KMS-11 (cell line): ENCODE measurements at regions not wholly inside any gene's neighbourhood (a gene's known extent, or its start where the extent isn't known, plus 50 kb on each side); places are given as distances from the start of the nearest gene placed in this dataset.
"Not testable (repeated sequence)": the region's sequence is repeated elsewhere in the genome, so short reads cannot be mapped to it uniquely, and the experiment has no call there.

ENCODE experiments used
- H2AFZ ChIP-seq: fragments of 200-600 bp; sonication (generic); 2 replicates; pipeline ENCODE4 v1.6.1; 2016; ENCODE audit warnings: antibody characterized with exemption, mixed run types, low read depth
- H3K27ac ChIP-seq: fragments of 200-600 bp; sonication (generic); 2 replicates; pipeline ENCODE4 v1.6.1; 2016; ENCODE audit warnings: mild to moderate bottlenecking, mixed run types
- H3K27me3 ChIP-seq: fragments of 200-600 bp; sonication (generic); 2 replicates; pipeline ENCODE4 v1.6.1; 2017; ENCODE audit warnings: mild to moderate bottlenecking, low read depth, mixed run types, moderate library complexity; ENCODE audit not compliant: insufficient read depth
- H3K36me3 ChIP-seq: fragments of 200-600 bp; sonication (generic); 2 replicates; pipeline ENCODE4 v1.6.1; 2017; ENCODE audit warnings: mild to moderate bottlenecking, mixed run types; ENCODE audit not compliant: insufficient read depth
- H3K4me1 ChIP-seq: fragments of 200-600 bp; sonication (generic); 2 replicates; pipeline ENCODE4 v1.6.1; 2016; ENCODE audit warnings: mild to moderate bottlenecking, low read depth, mixed run types; ENCODE audit not compliant: poor library complexity, severe bottlenecking
- H3K4me2 ChIP-seq: fragments of 200-600 bp; sonication (generic); 2 replicates; pipeline ENCODE4 v1.7.0; 2016; ENCODE audit warnings: mild to moderate bottlenecking, mixed run types
- H3K4me3 ChIP-seq: fragments of 200-600 bp; sonication (generic); IDR thresholded peaks from 2 replicates; pipeline ENCODE4 v1.6.1; 2017; ENCODE audit warnings: low read depth, low read length, mixed read lengths; ENCODE audit not compliant: insufficient read depth
- H3K79me2 ChIP-seq: fragments of 200-600 bp; sonication (generic); 2 replicates; pipeline ENCODE4 v1.6.1; 2016; ENCODE audit warnings: low read depth, mixed run types; ENCODE audit not compliant: insufficient read depth
- H3K9ac ChIP-seq: fragments of 200-600 bp; sonication (generic); 2 replicates; pipeline ENCODE4 v1.6.1; 2016; ENCODE audit warnings: mild to moderate bottlenecking, mixed run types
- H4K20me1 ChIP-seq: fragments of 200-600 bp; sonication (generic); 2 replicates; pipeline ENCODE4 v1.6.1; 2016; ENCODE audit warnings: mild to moderate bottlenecking, mixed run types; ENCODE audit not compliant: insufficient read depth
- TF ChIP-seq, protein P1 (sequence below): fragments of 200-600 bp; sonication (generic); conservative IDR thresholded peaks from 2 replicates; pipeline ENCODE4 v1.6.1; 2017; ENCODE audit warnings: low read depth, mild to moderate bottlenecking, antibody characterized with exemption, low read length, moderate library complexity, mixed read lengths

DNA sequence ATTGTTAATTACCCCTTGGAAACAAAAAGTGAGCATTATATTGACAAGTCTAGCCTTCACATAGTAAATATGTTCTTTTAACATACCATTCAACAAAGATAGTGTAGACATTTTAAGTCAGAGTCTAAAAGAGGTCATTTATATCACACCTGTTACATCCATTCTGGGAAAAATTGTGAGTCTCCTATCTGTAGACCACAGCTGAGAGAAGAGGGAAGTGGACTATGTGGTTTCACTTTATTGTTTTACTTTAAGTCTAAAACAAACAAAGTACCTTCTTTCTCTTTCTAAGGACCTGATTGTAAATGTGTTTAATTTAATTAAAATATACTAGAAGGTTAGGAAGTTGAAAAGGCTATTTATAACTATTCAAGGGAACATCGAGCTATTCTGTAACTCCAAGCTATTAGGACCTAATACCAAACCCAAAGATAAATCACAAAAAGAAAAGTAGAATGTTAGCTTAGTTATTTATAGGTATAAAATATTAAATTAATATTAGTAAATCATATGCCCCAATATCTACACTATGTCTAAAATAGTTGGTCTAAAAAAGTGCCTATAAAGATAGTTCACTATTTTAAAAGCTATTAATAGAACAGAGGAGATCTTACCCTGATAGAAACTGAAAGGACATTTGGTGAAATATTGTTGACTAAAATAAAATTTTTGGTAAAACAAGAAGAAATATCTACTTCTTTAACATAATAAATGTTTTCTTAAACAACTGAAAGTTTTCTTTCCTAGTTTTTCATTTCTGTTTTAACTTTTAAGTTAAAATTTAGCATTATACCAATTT is 134.9 kb downstream of the TMEM167A start:
- Histone ChIP-seq H3K4me1 (peaks cover 13% of the 10 kb centered on the region), H3K4me2 (peak overlapping the region; percentile 37)

DNA sequence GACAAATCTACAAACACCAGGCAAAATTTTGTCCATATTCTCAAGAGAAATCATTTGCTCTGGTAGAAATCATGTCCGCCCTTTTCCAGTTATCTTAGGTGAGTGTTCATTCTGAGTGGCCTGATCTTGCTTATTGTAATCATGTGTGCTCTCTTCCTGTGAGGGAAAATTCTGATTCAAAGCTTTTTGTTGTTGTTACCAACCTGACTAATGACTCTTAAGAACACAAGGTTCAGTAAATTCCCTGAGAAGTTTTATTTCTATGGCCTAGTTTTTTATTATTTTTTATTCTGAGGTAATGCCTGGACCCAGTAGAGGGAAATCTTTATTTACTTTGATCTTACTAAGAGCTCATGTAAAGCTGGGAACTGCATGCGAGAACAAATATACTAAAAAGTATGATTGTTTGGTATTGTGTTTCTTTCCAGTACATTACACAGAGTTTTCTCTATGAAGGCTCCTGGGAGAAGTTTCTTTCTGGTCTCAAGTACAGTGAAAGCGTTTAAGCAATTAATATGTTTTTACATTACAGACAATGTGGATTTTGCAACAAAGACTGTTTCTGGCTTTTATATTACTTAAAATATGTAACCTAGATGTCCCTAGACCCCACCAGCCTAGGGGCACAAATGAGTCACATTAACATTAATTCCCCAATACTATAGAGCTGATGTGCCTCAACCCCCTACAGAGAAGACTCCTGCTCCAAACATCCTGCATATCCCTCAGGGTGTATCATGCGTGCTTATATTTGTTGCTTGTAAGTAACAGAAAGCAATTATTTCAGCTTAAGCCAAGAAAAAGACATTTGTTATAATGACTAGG is 138.1 kb downstream of the TMEM167A start:
- Histone ChIP-seq H3K27me3 (no peaks in the 10 kb centered on the region), H3K4me2 (no peak overlapping the region), H2AFZ (no peak overlapping the region), H3K36me3 (no peaks in the 10 kb centered on the region; the same call in 1 of the 2 replicates), H3K27ac (no peak overlapping the region), H3K79me2 (no peaks in the 10 kb centered on the region), H4K20me1 (no peaks in the 10 kb centered on the region), H3K4me3 (no peak overlapping the region), H3K4me1 (peaks cover 13% of the 10 kb centered on the region), H3K9ac (no peak overlapping the region)
- TF ChIP-seq, protein P1, sequence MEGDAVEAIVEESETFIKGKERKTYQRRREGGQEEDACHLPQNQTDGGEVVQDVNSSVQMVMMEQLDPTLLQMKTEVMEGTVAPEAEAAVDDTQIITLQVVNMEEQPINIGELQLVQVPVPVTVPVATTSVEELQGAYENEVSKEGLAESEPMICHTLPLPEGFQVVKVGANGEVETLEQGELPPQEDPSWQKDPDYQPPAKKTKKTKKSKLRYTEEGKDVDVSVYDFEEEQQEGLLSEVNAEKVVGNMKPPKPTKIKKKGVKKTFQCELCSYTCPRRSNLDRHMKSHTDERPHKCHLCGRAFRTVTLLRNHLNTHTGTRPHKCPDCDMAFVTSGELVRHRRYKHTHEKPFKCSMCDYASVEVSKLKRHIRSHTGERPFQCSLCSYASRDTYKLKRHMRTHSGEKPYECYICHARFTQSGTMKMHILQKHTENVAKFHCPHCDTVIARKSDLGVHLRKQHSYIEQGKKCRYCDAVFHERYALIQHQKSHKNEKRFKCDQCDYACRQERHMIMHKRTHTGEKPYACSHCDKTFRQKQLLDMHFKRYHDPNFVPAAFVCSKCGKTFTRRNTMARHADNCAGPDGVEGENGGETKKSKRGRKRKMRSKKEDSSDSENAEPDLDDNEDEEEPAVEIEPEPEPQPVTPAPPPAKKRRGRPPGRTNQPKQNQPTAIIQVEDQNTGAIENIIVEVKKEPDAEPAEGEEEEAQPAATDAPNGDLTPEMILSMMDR, result no peak

More for the DNA sequence above, 134.9 kb downstream of the TMEM167A start:
- H4K20me1 ChIP-seq, result no peaks in the 10 kb centered on the region
- no peak overlapping the region for H3K9ac ChIP-seq
- no peaks in the 10 kb centered on the region for H3K27me3 ChIP-seq
- H3K36me3 ChIP-seq, result no peaks in the 10 kb centered on the region; the same call in 1 of the 2 replicates
- TF ChIP-seq, protein P1, result no peak
- H3K4me3 ChIP-seq, result no peak overlapping the region
- no peak overlapping the region for H3K27ac ChIP-seq
- no peaks in the 10 kb centered on the region for H3K79me2 ChIP-seq
- no peak overlapping the region for H2AFZ ChIP-seq

DNA sequence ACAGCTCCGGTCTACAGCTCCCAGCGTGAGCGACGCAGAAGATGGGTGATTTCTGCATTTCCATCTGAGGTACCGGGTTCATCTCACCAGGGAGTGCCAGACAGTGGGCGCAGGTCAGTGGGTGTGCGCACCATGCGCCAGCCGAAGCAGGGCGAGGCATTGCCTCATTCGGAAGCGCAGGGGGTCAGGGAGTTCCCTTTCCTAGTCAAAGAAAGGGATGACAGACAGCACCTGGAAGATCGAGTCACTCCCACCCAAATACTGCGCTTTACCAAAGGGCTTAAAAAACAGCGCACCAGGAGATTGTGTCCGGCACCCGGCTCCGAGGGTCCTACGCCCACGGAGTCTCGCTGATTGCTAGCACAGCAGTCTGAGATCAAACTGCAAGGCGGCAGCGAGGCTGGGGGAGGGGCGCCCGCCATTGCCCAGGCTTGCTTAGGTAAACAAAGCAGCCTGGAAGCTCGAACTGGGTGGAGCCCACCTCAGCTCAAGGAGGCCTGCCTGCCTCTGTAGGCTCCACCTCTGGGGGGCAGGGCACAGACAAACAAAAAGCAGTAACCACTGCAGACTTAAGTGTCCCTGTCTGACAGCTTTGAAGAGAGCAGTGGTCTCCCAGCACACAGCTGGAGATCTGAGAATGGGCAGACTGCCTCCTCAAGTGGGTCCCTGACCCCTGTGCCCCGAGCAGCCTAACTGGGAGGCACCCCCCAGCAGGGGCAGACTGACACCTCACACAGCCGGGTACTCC is 144.5 kb downstream of the TMEM167A start:
- not testable (repeated sequence) for H3K79me2 ChIP-seq, H3K27me3 ChIP-seq, H3K4me2 ChIP-seq, H3K27ac ChIP-seq, H3K9ac ChIP-seq, H3K4me1 ChIP-seq, H2AFZ ChIP-seq, H4K20me1 ChIP-seq, H3K4me3 ChIP-seq, H3K36me3 ChIP-seq

DNA sequence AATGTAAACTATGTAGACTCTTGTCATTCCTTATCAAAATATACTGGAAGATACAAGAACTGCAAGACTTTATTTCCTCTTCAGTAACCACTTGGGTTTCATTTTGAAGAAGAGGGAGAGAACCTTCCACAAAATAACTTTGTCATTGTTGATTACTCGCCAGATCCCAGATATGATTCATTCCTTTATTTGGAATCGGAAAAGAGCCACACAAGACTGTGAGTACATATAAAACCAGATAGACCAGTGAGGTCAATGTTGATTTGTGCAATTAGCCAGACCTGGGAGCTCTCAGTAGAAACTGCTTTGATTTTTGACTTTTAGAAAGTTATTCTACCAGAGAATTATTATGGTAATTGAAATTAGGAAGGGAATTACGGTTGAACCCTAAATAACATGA is 146.1 kb downstream of the TMEM167A start:
- Histone ChIP-seq H3K4me3 (no peak overlapping the region), H4K20me1 (no peaks in the 10 kb centered on the region), H3K27me3 (no peaks in the 10 kb centered on the region), H3K79me2 (no peaks in the 10 kb centered on the region), H3K9ac (no peak overlapping the region), H3K4me1 (no peaks in the 10 kb centered on the region), H3K27ac (no peak overlapping the region), H2AFZ (no peak overlapping the region), H3K36me3 (no peaks in the 10 kb centered on the region), H3K4me2 (no peak overlapping the region)
- TF ChIP-seq, protein P1, result no peak
